ENCODE measurements at regions not wholly inside any gene's neighbourhood (a gene's known extent, or its start where the extent isn't known, plus 50 kb on each side); places are given as distances from the start of the nearest gene placed in this dataset.

GRCh38 chr5:136811551-136811950 is 446.2 kb upstream of the TRPC7 start:
- no peaks in the 10 kb centered on the region for H3K27me3 ChIP-seq
- H3K9me3 ChIP-seq (replicated peaks in 1 of 3), result no peaks in the 10 kb centered on the region
- H3K4me1 ChIP-seq (replicated peaks in 1 of 2), result peaks cover 24 to 31% of the 10 kb centered on the region in 2 donors
- H3K4me3 ChIP-seq, result no peak overlapping the region
- DNase-seq, result peak in 6 of 7 donors; percentile 30 to 65 (median 46)
- TF ChIP-seq POLR2A (IDR thresholded peaks at IDR 0.05), result no peak
- TF ChIP-seq, protein P1, sequence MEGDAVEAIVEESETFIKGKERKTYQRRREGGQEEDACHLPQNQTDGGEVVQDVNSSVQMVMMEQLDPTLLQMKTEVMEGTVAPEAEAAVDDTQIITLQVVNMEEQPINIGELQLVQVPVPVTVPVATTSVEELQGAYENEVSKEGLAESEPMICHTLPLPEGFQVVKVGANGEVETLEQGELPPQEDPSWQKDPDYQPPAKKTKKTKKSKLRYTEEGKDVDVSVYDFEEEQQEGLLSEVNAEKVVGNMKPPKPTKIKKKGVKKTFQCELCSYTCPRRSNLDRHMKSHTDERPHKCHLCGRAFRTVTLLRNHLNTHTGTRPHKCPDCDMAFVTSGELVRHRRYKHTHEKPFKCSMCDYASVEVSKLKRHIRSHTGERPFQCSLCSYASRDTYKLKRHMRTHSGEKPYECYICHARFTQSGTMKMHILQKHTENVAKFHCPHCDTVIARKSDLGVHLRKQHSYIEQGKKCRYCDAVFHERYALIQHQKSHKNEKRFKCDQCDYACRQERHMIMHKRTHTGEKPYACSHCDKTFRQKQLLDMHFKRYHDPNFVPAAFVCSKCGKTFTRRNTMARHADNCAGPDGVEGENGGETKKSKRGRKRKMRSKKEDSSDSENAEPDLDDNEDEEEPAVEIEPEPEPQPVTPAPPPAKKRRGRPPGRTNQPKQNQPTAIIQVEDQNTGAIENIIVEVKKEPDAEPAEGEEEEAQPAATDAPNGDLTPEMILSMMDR (IDR thresholded peaks at IDR 0.05), result no peak
- H3K27ac ChIP-seq, result peak overlapping the region in 2 of 5 donors; percentile 75 to 80
- intact Hi-C loops (cut with DNase I), result loop anchor here in 1 of 2 donors (10.0 kb wide), 1 partner anchor 403 kb away; no protein-coding TSS in a partner anchor
- 48 to 70% (median 58%) methylated on average over 2 of the region's 2 CpGs for WGBS, 4 donors
- H3K36me3 ChIP-seq (replicated peaks in 1 of 2), result no peaks in the 10 kb centered on the region

DNA sequence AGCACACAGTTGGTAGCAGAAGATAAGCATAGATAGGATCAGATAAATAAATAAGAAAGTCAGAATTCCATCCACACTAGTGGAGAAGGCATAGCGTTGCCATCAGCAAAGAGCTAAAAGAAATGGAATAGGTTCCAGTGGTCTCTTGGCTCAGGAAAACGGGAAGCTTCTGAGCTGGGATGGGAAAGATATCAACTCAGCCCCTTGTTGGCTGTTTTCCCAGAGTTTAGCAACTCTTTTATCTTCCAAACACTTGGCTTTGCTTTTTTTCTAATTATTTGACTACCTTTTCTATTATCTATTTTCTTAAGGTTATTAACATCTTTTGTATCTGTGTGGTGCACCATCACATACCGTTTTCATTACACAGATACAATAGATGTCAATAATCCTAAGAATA is 445.7 kb upstream of the TRPC7 start:
- intact Hi-C loops (cut with DNase I), result loop anchor here in 1 of 2 donors (10.0 kb wide), 1 partner anchor 404 kb away; no protein-coding TSS in a partner anchor
- WGBS, 4 donors, result 26 to 33% (median 29%) methylated on average over 3 of the region's 3 CpGs

DNA sequence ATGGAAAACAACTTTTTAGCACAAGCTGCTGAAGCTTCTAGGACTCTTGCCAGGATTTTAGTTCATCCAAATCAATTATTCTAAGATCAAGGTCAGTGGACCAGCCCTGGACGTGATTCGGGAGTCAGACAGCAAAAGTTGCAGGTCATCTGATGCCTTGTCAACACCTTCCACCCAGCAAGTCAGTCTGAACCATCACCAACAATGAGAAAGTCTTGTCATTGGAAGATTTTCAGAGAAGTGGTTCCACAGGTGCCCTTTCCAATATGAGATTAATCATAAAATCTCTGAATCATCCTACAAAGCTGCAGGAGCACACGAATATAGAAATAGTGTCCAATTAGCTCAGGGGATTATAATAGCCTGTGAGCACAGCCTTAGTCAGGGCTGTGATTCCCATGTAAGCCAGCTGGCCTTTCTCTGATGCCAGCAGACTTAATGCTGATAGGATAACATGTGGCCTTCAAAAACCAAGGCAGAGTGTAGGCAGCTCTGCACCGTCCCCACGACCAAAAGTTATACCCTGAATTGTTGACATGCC is 445.0 kb upstream of the TRPC7 start:
- Histone ChIP-seq H3K4me1 (replicated peaks in 1 of 2) (peaks cover 24 to 31% of the 10 kb centered on the region in 2 donors), H3K27ac (peak overlapping the region; percentile 35 to 80 (median 74)), H3K4me3 (no peak overlapping the region), H3K36me3 (replicated peaks in 1 of 2) (no peaks in the 10 kb centered on the region), H3K9me3 (replicated peaks in 1 of 3) (no peaks in the 10 kb centered on the region), H3K27me3 (no peaks in the 10 kb centered on the region)
- TF ChIP-seq POLR2A (IDR thresholded peaks at IDR 0.05), result peak in 1 of 2 donors; percentile 37
- TF ChIP-seq, protein P1 (IDR thresholded peaks at IDR 0.05), result no peak
- peak; percentile 53 to 84 (median 78) for DNase-seq
- WGBS, 4 donors, result 23 to 37% (median 26%) methylated on average over 5 of the region's 5 CpGs
- intact Hi-C loops (cut with DNase I), result loop anchor here in 1 of 2 donors (10.0 kb wide), 1 partner anchor 404 kb away; no protein-coding TSS in a partner anchor

More for the DNA sequence above, 445.7 kb upstream of the TRPC7 start:
- Histone ChIP-seq H3K27me3 (no peaks in the 10 kb centered on the region), H3K36me3 (replicated peaks in 1 of 2) (no peaks in the 10 kb centered on the region), H3K27ac (peak overlapping the region; percentile 35 to 80 (median 74)), H3K9me3 (replicated peaks in 1 of 3) (no peaks in the 10 kb centered on the region), H3K4me1 (replicated peaks in 1 of 2) (peaks cover 24 to 31% of the 10 kb centered on the region in 2 donors), H3K4me3 (no peak overlapping the region)
- TF ChIP-seq, protein P1 (IDR thresholded peaks at IDR 0.05), result no peak
- no peak for TF ChIP-seq POLR2A (IDR thresholded peaks at IDR 0.05)
- peak in 1 of 7 donors; percentile 9 for DNase-seq

- intact Hi-C loops (cut with DNase I), result loop anchor here in 1 of 2 donors (10.0 kb wide), 2 partner anchors 265 to 515 kb away; no protein-coding TSS in a partner anchor
- peak overlapping the region in 3 of 5 donors; percentile 3 to 80 (median 75) for H3K27ac ChIP-seq
Observed at GRCh38 chr5:136809382-136809781, 444.0 kb upstream of the TRPC7 start.

More at GRCh38 chr5:136809382-136809781, 444.0 kb upstream of the TRPC7 start:
- Histone ChIP-seq H3K9me3 (replicated peaks in 1 of 3) (no peaks in the 10 kb centered on the region), H3K4me3 (no peak overlapping the region), H3K4me1 (replicated peaks in 1 of 2) (peaks cover 24 to 37% of the 10 kb centered on the region in 2 donors), H3K36me3 (replicated peaks in 1 of 2) (no peaks in the 10 kb centered on the region), H3K27me3 (no peaks in the 10 kb centered on the region)
- no peak for DNase-seq
- no peak for TF ChIP-seq POLR2A (IDR thresholded peaks at IDR 0.05)
- TF ChIP-seq, protein P1 (IDR thresholded peaks at IDR 0.05), result no peak
- 74 to 85% (median 76%) methylated on average over 1 of the region's 1 CpG for WGBS, 4 donors
